ENCODE measurements at regions not wholly inside any gene's neighbourhood (a gene's known extent, or its start where the extent isn't known, plus 50 kb on each side); places are given as distances from the start of the nearest gene placed in this dataset.

GRCh38 chr9:82295181-82295580, 306.6 kb downstream of the SPATA31D1 start:
- no peak overlapping the region for H3K4me3 ChIP-seq (ENCODE audit: low read length)
- DNase-seq (ENCODE audit: low read depth) = no peak
- no peak for TF ChIP-seq CTCF (conservative IDR thresholded peaks at IDR 0.05; ENCODE audit: low read depth, low read length)

- TF ChIP-seq CTCF (conservative IDR thresholded peaks at IDR 0.05; ENCODE audit: low read depth, low read length) = no peak
- DNase-seq (ENCODE audit: low read depth) = no peak
- H3K4me3 ChIP-seq (ENCODE audit: low read length) = no peak overlapping the region
These were observed 311.3 kb downstream of the SPATA31D1 start for GRCh38 chr9:82299870-82300269.

- no peak overlapping the region for H3K4me3 ChIP-seq (ENCODE audit: low read length)
- no peak for DNase-seq (ENCODE audit: low read depth)
- TF ChIP-seq CTCF (conservative IDR thresholded peaks at IDR 0.05; ENCODE audit: low read depth, low read length) = no peak
These were observed 314.5 kb downstream of the SPATA31D1 start for GRCh38 chr9:82302968-82303655.

- DNase-seq (ENCODE audit: low read depth) = peak; percentile 41
- H3K4me3 ChIP-seq (ENCODE audit: low read length) = no peak overlapping the region
- no peak for TF ChIP-seq CTCF (conservative IDR thresholded peaks at IDR 0.05; ENCODE audit: low read depth, low read length)
These were observed 320.3 kb downstream of the SPATA31D1 start for GRCh38 chr9:82308836-82309235.

GRCh38 chr9:82313697-82314096, 325.1 kb downstream of the SPATA31D1 start:
- no peak for TF ChIP-seq CTCF (conservative IDR thresholded peaks at IDR 0.05; ENCODE audit: low read depth, low read length)
- DNase-seq (ENCODE audit: low read depth) = no peak
- H3K4me3 ChIP-seq (ENCODE audit: low read length) = no peak overlapping the region

- H3K4me3 ChIP-seq (ENCODE audit: low read length) = no peak overlapping the region
- DNase-seq (ENCODE audit: low read depth) = no peak
- no peak for TF ChIP-seq CTCF (conservative IDR thresholded peaks at IDR 0.05; ENCODE audit: low read depth, low read length)
These were observed 332.0 kb downstream of the SPATA31D1 start for GRCh38 chr9:82320566-82320965.

GRCh38 chr9:82325907-82326306, 337.3 kb downstream of the SPATA31D1 start:
- no peak for DNase-seq (ENCODE audit: low read depth)
- no peak for TF ChIP-seq CTCF (conservative IDR thresholded peaks at IDR 0.05; ENCODE audit: low read depth, low read length)
- H3K4me3 ChIP-seq (ENCODE audit: low read length) = no peak overlapping the region
